ENCODE measurements at regions not wholly inside any gene's neighbourhood (a gene's known extent, or its start where the extent isn't known, plus 50 kb on each side); places are given as distances from the start of the nearest gene placed in this dataset.

DNA sequence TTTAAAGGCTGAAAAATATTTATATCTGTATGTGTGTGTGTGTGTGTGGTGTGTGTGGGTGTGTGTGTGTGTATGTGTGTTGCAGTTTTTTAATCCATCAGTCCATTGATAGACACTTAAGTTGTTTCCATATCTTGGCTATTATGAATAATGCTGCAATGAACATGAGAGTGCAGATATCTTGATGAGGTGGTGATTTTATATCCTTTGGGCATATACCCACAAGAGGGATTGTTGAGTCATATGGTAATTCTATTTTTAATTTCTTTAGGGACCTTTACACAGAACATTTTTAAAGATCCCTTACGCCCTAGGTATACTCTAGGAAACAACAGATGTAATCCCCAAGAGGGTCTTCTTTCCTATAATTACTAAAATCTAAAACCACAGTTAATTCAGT lies 154.5 kb upstream of the CLEC14A start:
- TF ChIP-seq, protein P1, sequence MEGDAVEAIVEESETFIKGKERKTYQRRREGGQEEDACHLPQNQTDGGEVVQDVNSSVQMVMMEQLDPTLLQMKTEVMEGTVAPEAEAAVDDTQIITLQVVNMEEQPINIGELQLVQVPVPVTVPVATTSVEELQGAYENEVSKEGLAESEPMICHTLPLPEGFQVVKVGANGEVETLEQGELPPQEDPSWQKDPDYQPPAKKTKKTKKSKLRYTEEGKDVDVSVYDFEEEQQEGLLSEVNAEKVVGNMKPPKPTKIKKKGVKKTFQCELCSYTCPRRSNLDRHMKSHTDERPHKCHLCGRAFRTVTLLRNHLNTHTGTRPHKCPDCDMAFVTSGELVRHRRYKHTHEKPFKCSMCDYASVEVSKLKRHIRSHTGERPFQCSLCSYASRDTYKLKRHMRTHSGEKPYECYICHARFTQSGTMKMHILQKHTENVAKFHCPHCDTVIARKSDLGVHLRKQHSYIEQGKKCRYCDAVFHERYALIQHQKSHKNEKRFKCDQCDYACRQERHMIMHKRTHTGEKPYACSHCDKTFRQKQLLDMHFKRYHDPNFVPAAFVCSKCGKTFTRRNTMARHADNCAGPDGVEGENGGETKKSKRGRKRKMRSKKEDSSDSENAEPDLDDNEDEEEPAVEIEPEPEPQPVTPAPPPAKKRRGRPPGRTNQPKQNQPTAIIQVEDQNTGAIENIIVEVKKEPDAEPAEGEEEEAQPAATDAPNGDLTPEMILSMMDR (conservative IDR thresholded peaks at IDR 0.05; ENCODE audit: low read length): no peak
- no peak for TF ChIP-seq EZH2phosphoT487 (IDR thresholded peaks at IDR 0.05; ENCODE audit: borderline replicate concordance, low read depth, low read length)

Measured in OCI-LY7 (cell line).